GM19372 (cell line): ENCODE measurements at regions not wholly inside any gene's neighbourhood (a gene's known extent, or its start where the extent isn't known, plus 50 kb on each side); places are given as distances from the start of the nearest gene placed in this dataset.

ENCODE experiments used
- ATAC-seq: cut with Tn5 transposase; IDR thresholded peaks from one replicate; pipeline ENCODE4 v1.9.1; 2021; ENCODE audit warnings: mild to moderate bottlenecking, low read depth, moderate library complexity; ENCODE audit not compliant: unreplicated experiment

- no peak for ATAC-seq
Observed at GRCh38 chr9:80147866-80148265, 576.1 kb downstream of the TLE4 start.

- no peak for ATAC-seq
Observed at GRCh38 chr9:80146466-80146865, 574.7 kb downstream of the TLE4 start.

GRCh38 chr9:80144856-80145255, 573.1 kb downstream of the TLE4 start:
- no peak for ATAC-seq

GRCh38 chr9:80144406-80144805, 572.6 kb downstream of the TLE4 start:
- no peak for ATAC-seq

- ATAC-seq, result peak; percentile 92
Observed at GRCh38 chr9:80143899-80144298, 572.1 kb downstream of the TLE4 start.

- ATAC-seq, result peak; percentile 99
Observed at GRCh38 chr9:80134487-80134886, 562.7 kb downstream of the TLE4 start.

GRCh38 chr9:80131627-80132026, 559.9 kb downstream of the TLE4 start:
- no peak for ATAC-seq

GRCh38 chr9:80127920-80128319, 556.2 kb downstream of the TLE4 start:
- ATAC-seq, result no peak

GRCh38 chr9:80125731-80126264, 554.0 kb downstream of the TLE4 start:
- no peak for ATAC-seq

GRCh38 chr9:80117031-80117430, 545.3 kb downstream of the TLE4 start:
- no peak for ATAC-seq

GRCh38 chr9:80114241-80114640, 542.5 kb downstream of the TLE4 start:
- ATAC-seq, result no peak

- ATAC-seq, result no peak
Observed at GRCh38 chr9:80107931-80108660, 536.3 kb downstream of the TLE4 start.

- ATAC-seq, result no peak
Observed at GRCh38 chr9:80097476-80097875, 525.7 kb downstream of the TLE4 start.

GRCh38 chr9:80094176-80094771, 522.5 kb downstream of the TLE4 start:
- ATAC-seq, result peak; percentile 71

GRCh38 chr9:80093695-80094094, 521.9 kb downstream of the TLE4 start:
- no peak for ATAC-seq

GRCh38 chr9:80091526-80091925, 519.8 kb downstream of the TLE4 start:
- ATAC-seq, result no peak

- ATAC-seq, result no peak
Observed at GRCh38 chr9:80090317-80090716, 518.6 kb downstream of the TLE4 start.

- no peak for ATAC-seq
Observed at GRCh38 chr9:80086822-80087345, 515.1 kb downstream of the TLE4 start.

- ATAC-seq, result no peak
Observed at GRCh38 chr9:80086386-80086785, 514.6 kb downstream of the TLE4 start.

GRCh38 chr9:80085668-80086067, 513.9 kb downstream of the TLE4 start:
- ATAC-seq, result no peak

GRCh38 chr9:80082213-80082612, 510.4 kb downstream of the TLE4 start:
- no peak for ATAC-seq

- no peak for ATAC-seq
Observed at GRCh38 chr9:80078826-80079225, 507.1 kb downstream of the TLE4 start.
